OCI-LY7 (cell line): ENCODE measurements at regions not wholly inside any gene's neighbourhood (a gene's known extent, or its start where the extent isn't known, plus 50 kb on each side); places are given as distances from the start of the nearest gene placed in this dataset.

ENCODE experiments used
- BruUV-seq: library from RNA; stranded (reverse); fragments of 400-500 nt; replicated peaks from 2 replicates; lab custom pipeline; 2021; lab: Mats Ljungman, UMichigan
- CTCF ChIA-PET: fragments of 300-600 bp; sonication (Branson Sonifier 250); formaldehyde crosslinking; loops from one replicate; lab custom pipeline; 2022; ENCODE audit warnings: antibody characterized with exemption; ENCODE audit not compliant: unreplicated experiment; lab: Charles Lee
- POLR2A ChIA-PET: fragments of 300-600 bp; sonication (Branson Sonifier 250); formaldehyde crosslinking; loops from one replicate; lab custom pipeline; 2022; ENCODE audit warnings: antibody characterized with exemption; lab: Charles Lee
- DNase-seq: peaks from one replicate; pipeline ENCODE4 v3.0.0-alpha.2; 2015; ENCODE audit warnings: low spot score
- H2AFZ ChIP-seq: fragments of 200-600 bp; sonication (generic), shearing (Covaris generic); 2 replicates; pipeline ENCODE4 v1.6.1; 2014; ENCODE audit warnings: mild to moderate bottlenecking, antibody characterized with exemption, low read length, moderate library complexity
- H3K27ac ChIP-seq: fragments of 200-600 bp; sonication (generic); 2 replicates; pipeline ENCODE4 v1.5.1; 2014; ENCODE audit warnings: mixed run types, low read depth, mild to moderate bottlenecking, moderate library complexity, low read length, inconsistent platforms; ENCODE audit not compliant: poor library complexity, severe bottlenecking
- H3K36me3 ChIP-seq: fragments of 200-600 bp; sonication (generic); 2 replicates; pipeline ENCODE4 v1.6.1; 2014; ENCODE audit warnings: mild to moderate bottlenecking, antibody characterized with exemption, low read length, moderate library complexity, mixed read lengths; ENCODE audit not compliant: insufficient read depth
- H3K4me1 ChIP-seq: fragments of 200-600 bp; sonication (generic); 2 replicates; pipeline ENCODE4 v1.5.1; 2014; ENCODE audit warnings: mild to moderate bottlenecking, low read length; ENCODE audit not compliant: insufficient read depth, poor library complexity, severe bottlenecking
- H3K4me2 ChIP-seq: fragments of 200-600 bp; sonication (generic); 2 replicates; pipeline ENCODE4 v1.6.1; 2014; ENCODE audit warnings: mild to moderate bottlenecking, low read length
- H3K4me3 ChIP-seq: fragments of 200-600 bp; sonication (generic); 2 replicates; pipeline ENCODE4 v1.5.1; 2014; ENCODE audit warnings: mild to moderate bottlenecking, low read depth, low read length; ENCODE audit not compliant: poor library complexity, severe bottlenecking
- H3K79me2 ChIP-seq: fragments of 200-600 bp; sonication (generic); 2 replicates; pipeline ENCODE4 v1.6.1; 2016; ENCODE audit warnings: low read depth, mild to moderate bottlenecking, low read length, moderate library complexity, mixed read lengths; ENCODE audit not compliant: insufficient read depth
- H3K9me2 ChIP-seq: fragments of 200-600 bp; sonication (generic); 2 replicates; pipeline ENCODE4 v1.6.1; 2016; ENCODE audit warnings: mild to moderate bottlenecking, low read length, mixed read lengths; ENCODE audit not compliant: insufficient read depth
- H3K9me3 ChIP-seq: fragments of 200-600 bp; sonication (generic); 2 replicates; pipeline ENCODE4 v1.6.1; 2014; ENCODE audit warnings: mild to moderate bottlenecking, mixed run types, low read length, mixed read lengths
- H4K20me1 ChIP-seq: fragments of 200-600 bp; sonication (generic); 2 replicates; pipeline ENCODE4 v1.6.1; 2014; ENCODE audit warnings: mild to moderate bottlenecking, antibody characterized with exemption, low read length, moderate library complexity, mixed read lengths; ENCODE audit not compliant: insufficient read depth
- EZH2phosphoT487 ChIP-seq: fragments of 200-600 bp; sonication (generic); IDR thresholded peaks from 2 replicates; pipeline ENCODE4 v1.6.1; 2018; ENCODE audit warnings: low read depth, borderline replicate concordance, mild to moderate bottlenecking, mixed run types, antibody characterized with exemption, low read length, moderate library complexity, mixed read lengths
- intact Hi-C: fragments of 100-400 bp; cut with micrococcal nuclease; formaldehyde crosslinking; loops from one replicate; pipeline ENCODE4 v1.10.0; 2022; ENCODE audit not compliant: unreplicated experiment
- TF ChIP-seq, protein P1 (sequence below): fragments of 200-600 bp; sonication (generic); conservative IDR thresholded peaks from 2 replicates; pipeline ENCODE4 v1.5.1; 2014; ENCODE audit warnings: mild to moderate bottlenecking, antibody characterized with exemption, low read length, moderate library complexity, mixed read lengths

DNA sequence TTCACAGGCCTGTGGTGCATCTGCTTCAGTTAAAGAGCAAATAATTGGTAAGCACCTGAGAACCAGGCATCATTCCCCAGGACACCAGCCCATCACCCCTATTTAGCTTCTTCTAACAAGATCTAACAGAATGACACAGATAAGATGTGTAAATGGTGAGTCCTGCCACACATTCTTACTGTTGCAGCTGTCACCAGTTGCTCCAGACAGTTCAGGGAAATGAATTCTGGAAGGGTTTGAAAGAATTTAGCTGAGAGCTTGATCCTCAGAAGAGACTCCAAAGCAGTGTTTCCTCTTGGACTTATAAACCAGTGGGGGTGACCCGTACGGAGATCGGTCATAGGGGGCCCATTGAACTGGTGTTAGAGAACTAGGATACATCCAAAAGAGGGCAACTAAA is 238.0 kb downstream of the MEX3B start:
- no peaks in the 10 kb centered on the region for H3K4me1 ChIP-seq
- TF ChIP-seq, protein P1, sequence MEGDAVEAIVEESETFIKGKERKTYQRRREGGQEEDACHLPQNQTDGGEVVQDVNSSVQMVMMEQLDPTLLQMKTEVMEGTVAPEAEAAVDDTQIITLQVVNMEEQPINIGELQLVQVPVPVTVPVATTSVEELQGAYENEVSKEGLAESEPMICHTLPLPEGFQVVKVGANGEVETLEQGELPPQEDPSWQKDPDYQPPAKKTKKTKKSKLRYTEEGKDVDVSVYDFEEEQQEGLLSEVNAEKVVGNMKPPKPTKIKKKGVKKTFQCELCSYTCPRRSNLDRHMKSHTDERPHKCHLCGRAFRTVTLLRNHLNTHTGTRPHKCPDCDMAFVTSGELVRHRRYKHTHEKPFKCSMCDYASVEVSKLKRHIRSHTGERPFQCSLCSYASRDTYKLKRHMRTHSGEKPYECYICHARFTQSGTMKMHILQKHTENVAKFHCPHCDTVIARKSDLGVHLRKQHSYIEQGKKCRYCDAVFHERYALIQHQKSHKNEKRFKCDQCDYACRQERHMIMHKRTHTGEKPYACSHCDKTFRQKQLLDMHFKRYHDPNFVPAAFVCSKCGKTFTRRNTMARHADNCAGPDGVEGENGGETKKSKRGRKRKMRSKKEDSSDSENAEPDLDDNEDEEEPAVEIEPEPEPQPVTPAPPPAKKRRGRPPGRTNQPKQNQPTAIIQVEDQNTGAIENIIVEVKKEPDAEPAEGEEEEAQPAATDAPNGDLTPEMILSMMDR, result no peak
- TF ChIP-seq EZH2phosphoT487, result no peak
- ChIA-PET CTCF (no interaction called here), POLR2A (interaction anchor here (0.7 to 1.0 kb wide), 2 partner anchors 8 to 1570 kb away, joined by 3 to 6 read pairs; no protein-coding TSS in a partner anchor)
- no peaks in the 10 kb centered on the region for H3K79me2 ChIP-seq
- no peaks in the 10 kb centered on the region for H3K36me3 ChIP-seq
- no peak overlapping the region for H3K4me3 ChIP-seq
- BruUV-seq, result no TSS peak
- no peaks in the 10 kb centered on the region for H4K20me1 ChIP-seq
- H3K9me3 ChIP-seq, result no peaks in the 10 kb centered on the region
- no peak overlapping the region for H3K27ac ChIP-seq
- no peak overlapping the region for H2AFZ ChIP-seq
- no peak overlapping the region for H3K4me2 ChIP-seq
- intact Hi-C loops, result no loop called here
- no peak for DNase-seq
- no peaks in the 10 kb centered on the region for H3K9me2 ChIP-seq

DNA sequence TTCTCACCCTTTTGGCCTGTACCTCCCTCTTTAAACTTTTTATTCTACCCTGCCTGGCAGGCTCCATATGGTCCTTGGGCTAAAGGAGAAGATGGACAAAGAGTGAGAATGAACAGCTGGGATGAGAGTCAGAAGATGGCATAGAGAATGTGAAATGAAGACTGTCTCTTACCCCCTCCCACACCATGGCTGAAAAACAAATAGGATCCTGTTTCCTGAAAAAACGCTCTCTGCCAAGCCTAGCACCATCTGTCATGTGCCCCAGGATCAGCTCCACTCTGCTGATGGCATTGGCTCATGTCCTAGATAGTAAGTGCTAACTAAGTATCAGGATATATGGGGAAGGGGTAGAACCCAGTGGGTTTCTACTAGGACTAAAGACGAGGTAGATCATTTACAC is 238.6 kb downstream of the MEX3B start:
- H3K9me3 ChIP-seq, result no peaks in the 10 kb centered on the region
- BruUV-seq, result no TSS peak
- no peaks in the 10 kb centered on the region for H3K9me2 ChIP-seq
- H3K4me3 ChIP-seq, result no peak overlapping the region
- H3K36me3 ChIP-seq, result no peaks in the 10 kb centered on the region
- no peak overlapping the region for H3K4me2 ChIP-seq
- POLR2A ChIA-PET, result interaction anchor here (1.0 kb wide), 1 partner anchor 9 kb away, joined by 6 read pairs; no protein-coding TSS in a partner anchor
- no peaks in the 10 kb centered on the region for H3K79me2 ChIP-seq
- DNase-seq, result no peak
- H3K4me1 ChIP-seq, result no peaks in the 10 kb centered on the region
- no peak for TF ChIP-seq EZH2phosphoT487
- TF ChIP-seq, protein P1, result no peak
- H3K27ac ChIP-seq, result no peak overlapping the region
- CTCF ChIA-PET, result no interaction called here
- intact Hi-C loops, result no loop called here
- H2AFZ ChIP-seq, result no peak overlapping the region
- H4K20me1 ChIP-seq, result no peaks in the 10 kb centered on the region

DNA sequence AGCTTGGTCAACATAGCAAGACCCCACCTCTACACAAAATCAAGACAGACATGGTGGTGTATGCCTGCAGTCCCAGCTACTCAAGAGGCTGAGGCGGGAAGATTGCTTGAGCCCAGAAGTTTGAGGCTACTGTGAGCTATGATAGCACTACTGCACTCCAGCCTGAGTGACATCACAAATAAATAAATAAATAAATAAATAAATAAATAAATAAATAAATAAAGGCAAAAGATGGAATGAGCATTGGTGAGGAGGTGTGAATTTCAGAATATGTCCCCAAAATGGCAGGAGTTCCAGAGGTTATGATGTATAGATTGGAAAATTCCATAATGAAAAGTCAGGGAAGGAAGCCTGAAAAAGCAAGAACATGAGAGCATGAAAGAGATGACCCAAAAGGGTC is 249.9 kb downstream of the MEX3B start:
- Histone ChIP-seq H3K9me2 (no peaks in the 10 kb centered on the region), H3K9me3 (no peaks in the 10 kb centered on the region), H3K27ac (no peak overlapping the region), H3K4me2 (no peak overlapping the region), H3K4me3 (no peak overlapping the region), H2AFZ (no peak overlapping the region), H3K79me2 (no peaks in the 10 kb centered on the region), H3K36me3 (no peaks in the 10 kb centered on the region), H4K20me1 (no peaks in the 10 kb centered on the region), H3K4me1 (no peaks in the 10 kb centered on the region)
- intact Hi-C loops, result no loop called here
- POLR2A ChIA-PET, result no interaction called here
- no peak for DNase-seq
- CTCF ChIA-PET, result no interaction called here
- no peak for TF ChIP-seq EZH2phosphoT487
- TF ChIP-seq, protein P1, result no peak
- BruUV-seq, result no TSS peak
